SU-DHL-6 (cell line): ENCODE measurements at regions not wholly inside any gene's neighbourhood (a gene's known extent, or its start where the extent isn't known, plus 50 kb on each side); places are given as distances from the start of the nearest gene placed in this dataset.

Source experiments
- H2AFZ ChIP-seq: fragments of 200-600 bp; sonication (generic); 2 replicates; pipeline ENCODE4 v1.6.1; 2014; ENCODE audit warnings: low read depth, mild to moderate bottlenecking, moderate library complexity, mixed read lengths, antibody characterized with exemption, low read length; ENCODE audit not compliant: severe bottlenecking
- H3F3A ChIP-seq: fragments of 200-600 bp; shearing (Covaris generic); 2 replicates; pipeline ENCODE4 v1.6.0; 2016; ENCODE audit warnings: antibody characterized with exemption, mild to moderate bottlenecking; ENCODE audit not compliant: insufficient read depth
- H3K27ac ChIP-seq: fragments of 200-600 bp; sonication (generic); 2 replicates; pipeline ENCODE4 v1.5.1; 2016; ENCODE audit warnings: low read depth, mild to moderate bottlenecking, low read length, moderate library complexity, mixed read lengths
- H3K27me3 ChIP-seq: fragments of 200-600 bp; sonication (generic), shearing (Covaris generic); 2 replicates; pipeline ENCODE4 v1.6.0; 2014; ENCODE audit warnings: mild to moderate bottlenecking, low read length
- H3K36me3 ChIP-seq: fragments of 200-600 bp; sonication (generic); 2 replicates; pipeline ENCODE4 v1.6.1; 2014; ENCODE audit warnings: mild to moderate bottlenecking, low read length, mixed read lengths
- H3K4me2 ChIP-seq: fragments of 300-600, 200-600 bp; shearing (Covaris generic), sonication (generic); 2 replicates; pipeline ENCODE4 v1.6.0; 2014; ENCODE audit warnings: low read length, low read depth, mild to moderate bottlenecking; ENCODE audit not compliant: poor library complexity, severe bottlenecking
- H3K4me3 ChIP-seq: fragments of 200-600 bp; sonication (generic); 2 replicates; pipeline ENCODE4 v1.5.1; 2014; ENCODE audit warnings: antibody characterized with exemption, low read length, mild to moderate bottlenecking, mixed read lengths; ENCODE audit not compliant: insufficient read depth, poor library complexity, severe bottlenecking
- H3K79me2 ChIP-seq: fragments of 200-600 bp; sonication (generic); 2 replicates; pipeline ENCODE4 v1.6.1; 2014; ENCODE audit warnings: mild to moderate bottlenecking, low read length, moderate library complexity; ENCODE audit not compliant: insufficient read depth
- H3K9ac ChIP-seq: fragments of 200-600 bp; sonication (generic); 2 replicates; pipeline ENCODE4 v1.7.0; 2014; ENCODE audit warnings: mild to moderate bottlenecking, low read length
- H3K9me2 ChIP-seq: fragments of 200-600 bp; sonication (generic); replicated peaks from 2 replicates; pipeline ENCODE4 v1.6.1; 2014; ENCODE audit warnings: low read length; ENCODE audit not compliant: insufficient read depth
- H3K9me3 ChIP-seq: fragments of 200-600 bp; sonication (generic); 2 replicates; pipeline ENCODE4 v1.6.1; 2014; ENCODE audit warnings: low read length, mixed read lengths; ENCODE audit not compliant: insufficient read depth
- H4K20me1 ChIP-seq: fragments of 200-600 bp; sonication (generic); 2 replicates; pipeline ENCODE4 v1.6.1; 2014; ENCODE audit warnings: low read depth, mild to moderate bottlenecking, antibody characterized with exemption, low read length, moderate library complexity, mixed read lengths
- CTCF ChIP-seq: fragments of 200-600 bp; sonication (generic); IDR thresholded peaks from one replicate; pipeline ENCODE4 v1.5.1; 2017; ENCODE audit warnings: antibody characterized with exemption, mild to moderate bottlenecking, low read length, moderate library complexity; ENCODE audit not compliant: insufficient read depth, poor library complexity, severe bottlenecking
- EZH2phosphoT487 ChIP-seq: fragments of 200-600 bp; sonication (generic), shearing (Covaris generic); conservative IDR thresholded peaks from 2 replicates; pipeline ENCODE4 v1.6.1; 2018; ENCODE audit warnings: mild to moderate bottlenecking, antibody characterized with exemption, low read length, moderate library complexity, mixed read lengths

GRCh38 chr2:136308611-136309010, 190.7 kb upstream of the CXCR4 start:
- no peaks in the 10 kb centered on the region for H4K20me1 ChIP-seq
- no peaks in the 10 kb centered on the region for H3K79me2 ChIP-seq
- H3K4me2 ChIP-seq: no peak overlapping the region
- H3K9ac ChIP-seq: no peak overlapping the region
- no peaks in the 10 kb centered on the region for H3K9me3 ChIP-seq
- no peaks in the 10 kb centered on the region for H3K36me3 ChIP-seq
- TF ChIP-seq EZH2phosphoT487 (no peak), CTCF (no peak)
- no peaks in the 10 kb centered on the region for H3K9me2 ChIP-seq
- no peak overlapping the region for H3K4me3 ChIP-seq
- H2AFZ ChIP-seq: no peak overlapping the region
- H3F3A ChIP-seq: no peaks in the 10 kb centered on the region
- 0 out of 2 replicates have a peak, but pooled peaks cover 3% of the 10 kb centered on the region for H3K27me3 ChIP-seq
- no peak overlapping the region for H3K27ac ChIP-seq

GRCh38 chr2:136306836-136307235, 188.9 kb upstream of the CXCR4 start:
- no peaks in the 10 kb centered on the region for H3K9me2 ChIP-seq
- H3F3A ChIP-seq: no peaks in the 10 kb centered on the region
- H3K79me2 ChIP-seq: no peaks in the 10 kb centered on the region
- no peaks in the 10 kb centered on the region for H4K20me1 ChIP-seq
- TF ChIP-seq EZH2phosphoT487 (no peak), CTCF (no peak)
- no peak overlapping the region for H3K9ac ChIP-seq
- no peaks in the 10 kb centered on the region for H3K9me3 ChIP-seq
- no peak overlapping the region for H2AFZ ChIP-seq
- no peak overlapping the region for H3K4me2 ChIP-seq
- no peaks in the 10 kb centered on the region for H3K27me3 ChIP-seq
- H3K36me3 ChIP-seq: no peaks in the 10 kb centered on the region
- no peak overlapping the region for H3K27ac ChIP-seq
- no peak overlapping the region for H3K4me3 ChIP-seq

GRCh38 chr2:136305517-136306192, 187.7 kb upstream of the CXCR4 start:
- H4K20me1 ChIP-seq: no peaks in the 10 kb centered on the region
- no peak overlapping the region for H3K9ac ChIP-seq
- no peak overlapping the region for H3K4me3 ChIP-seq
- no peaks in the 10 kb centered on the region for H3K27me3 ChIP-seq
- no peak overlapping the region for H3K27ac ChIP-seq
- H3K9me2 ChIP-seq: no peaks in the 10 kb centered on the region
- TF ChIP-seq EZH2phosphoT487: no peak
- no peak for TF ChIP-seq CTCF
- H3F3A ChIP-seq: no peaks in the 10 kb centered on the region
- no peak overlapping the region for H3K4me2 ChIP-seq
- no peak overlapping the region for H2AFZ ChIP-seq
- no peaks in the 10 kb centered on the region for H3K9me3 ChIP-seq
- no peaks in the 10 kb centered on the region for H3K79me2 ChIP-seq
- no peaks in the 10 kb centered on the region for H3K36me3 ChIP-seq
